Kidney glomerular epithelial cell (primary cell): ENCODE measurements at regions not wholly inside any gene's neighbourhood (a gene's known extent, or its start where the extent isn't known, plus 50 kb on each side); places are given as distances from the start of the nearest gene placed in this dataset.
"Not testable (repeated sequence)": the region's sequence is repeated elsewhere in the genome, so short reads cannot be mapped to it uniquely, and the experiment has no call there.

ENCODE experiments used
- DNase-seq: peaks from one replicate; lab custom pipeline; 2025; lab: John Stamatoyannopoulos, UW

- no peak for DNase-seq
These were observed 98.4 kb upstream of the MAN1A1 start for GRCh38 chr6:119447921-119448320.

DNA sequence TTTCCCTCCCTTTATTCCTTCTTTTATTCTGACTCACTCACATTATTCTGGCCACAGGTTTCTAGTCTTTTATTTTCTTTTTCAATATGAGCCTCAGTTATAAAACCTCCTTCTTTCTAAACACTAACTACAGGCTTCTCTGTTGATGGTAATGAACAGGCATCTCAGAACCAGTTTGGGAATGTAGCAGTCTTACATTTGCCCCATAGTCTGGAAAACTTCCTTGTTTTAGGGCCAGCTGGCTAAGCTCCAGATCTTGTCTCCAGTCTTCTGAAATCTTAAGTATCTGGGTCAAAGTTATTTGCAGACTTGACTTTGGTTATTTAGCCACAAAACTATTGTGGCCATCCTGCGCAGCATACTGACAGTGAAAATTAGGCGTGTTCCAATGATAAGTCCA, 97.0 kb upstream of the MAN1A1 start:
- no peak for DNase-seq

- no peak for DNase-seq
These were observed 96.6 kb upstream of the MAN1A1 start for GRCh38 chr6:119446115-119446554.

DNA sequence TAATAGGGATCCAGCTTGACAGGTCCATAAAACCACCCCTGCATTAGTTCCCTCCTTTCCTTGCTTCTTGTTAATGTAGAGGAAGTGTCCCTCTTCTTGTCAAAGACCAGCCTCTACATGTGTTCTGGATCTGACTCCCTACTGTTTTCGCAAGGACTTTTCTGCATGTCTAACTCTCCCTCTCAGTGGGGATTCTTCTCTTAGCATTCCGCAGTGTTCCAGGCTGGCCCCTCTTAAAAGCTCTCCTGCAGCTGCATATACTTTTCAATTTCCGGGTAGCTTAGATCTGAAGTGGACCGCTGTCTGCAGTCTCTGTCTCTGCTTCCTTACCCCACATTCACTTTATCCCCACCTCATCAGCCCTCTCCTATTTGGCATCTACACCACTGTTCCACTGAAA, 96.1 kb upstream of the MAN1A1 start:
- DNase-seq, result no peak

DNA sequence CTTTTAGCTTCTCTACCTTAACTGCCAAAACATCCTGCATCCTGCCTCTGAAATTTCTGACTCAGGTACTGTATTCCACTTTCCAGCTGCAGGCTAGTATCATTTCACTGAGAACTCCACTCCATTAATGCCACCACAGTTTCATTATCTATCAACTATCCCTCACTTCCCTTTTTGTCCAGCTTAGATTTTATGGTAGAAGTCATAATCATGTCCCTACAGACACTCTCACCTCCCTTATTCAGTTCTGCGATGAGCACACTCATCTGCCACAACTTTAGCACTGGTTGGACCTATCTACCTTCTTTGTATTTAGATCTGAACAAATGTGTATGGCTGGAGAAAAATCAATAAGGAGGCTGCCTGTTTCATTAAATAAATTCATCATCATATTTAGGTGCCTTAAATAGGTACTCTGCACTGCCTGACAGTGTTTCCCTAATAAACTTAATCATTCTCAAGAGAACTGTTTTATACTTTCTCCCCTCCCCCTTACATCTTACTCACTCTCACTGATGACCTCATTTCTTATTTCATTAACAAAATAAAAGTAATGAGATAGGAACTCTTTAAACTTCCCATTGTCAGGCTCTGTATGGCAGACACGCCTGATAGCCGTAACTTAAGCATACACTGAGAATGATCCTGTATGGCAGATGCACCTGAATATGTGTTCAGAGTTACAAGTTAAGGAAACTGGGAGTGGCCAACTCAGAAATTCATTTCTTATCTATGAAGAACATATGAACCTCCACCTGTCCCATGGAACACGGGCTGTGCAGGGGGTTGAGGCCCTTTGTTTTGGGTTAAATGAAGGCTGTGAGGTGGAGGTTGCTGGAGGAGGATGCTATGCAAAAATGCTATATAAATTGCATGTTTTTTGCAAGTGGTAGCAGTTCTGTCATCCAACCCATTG, 95.3 kb upstream of the MAN1A1 start:
- DNase-seq, result no peak

GRCh38 chr6:119443993-119444641, 94.6 kb upstream of the MAN1A1 start:
- DNase-seq, result no peak

GRCh38 chr6:119442776-119443184, 93.2 kb upstream of the MAN1A1 start:
- no peak for DNase-seq

DNA sequence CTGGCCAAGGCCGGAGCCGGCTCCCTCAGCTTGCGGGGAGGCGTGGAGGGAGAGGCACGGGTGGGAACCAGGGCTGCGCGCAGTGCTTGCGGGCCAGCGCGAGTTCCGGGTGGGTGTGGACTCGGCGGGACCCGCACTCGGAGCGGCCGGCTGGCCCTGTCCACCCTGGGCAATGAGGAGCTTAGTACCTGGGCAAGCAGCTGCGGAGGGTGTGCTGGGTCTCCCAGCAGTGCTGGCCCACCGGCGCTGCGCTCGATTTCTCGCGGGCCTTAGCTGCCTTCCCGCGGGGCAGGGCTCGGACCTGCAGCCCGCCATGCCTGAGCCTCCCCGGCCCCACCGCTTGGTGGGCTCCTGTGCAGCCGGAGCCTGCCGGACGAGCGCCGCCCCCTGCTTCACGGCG, 91.4 kb upstream of the MAN1A1 start:
- DNase-seq, result no peak

DNA sequence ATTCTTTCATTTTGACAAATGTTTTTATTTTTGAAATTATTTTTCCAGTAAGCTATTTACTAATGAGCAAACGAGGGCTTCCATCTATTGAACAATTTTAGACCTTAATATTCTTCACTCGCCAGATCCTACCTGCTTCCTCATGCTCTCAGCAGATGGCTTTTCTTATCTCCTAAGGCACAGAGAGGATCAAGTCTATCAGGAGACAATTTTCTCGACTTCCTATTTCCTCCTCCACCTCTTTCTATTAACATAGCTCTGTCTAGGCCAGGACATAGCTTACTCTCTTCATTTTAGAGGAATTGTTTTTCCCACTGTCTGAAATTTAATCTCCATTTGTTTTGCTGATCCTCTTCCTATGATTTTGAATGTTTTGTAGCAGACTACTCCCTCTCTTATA, 87.0 kb upstream of the MAN1A1 start:
- DNase-seq, result no peak

DNA sequence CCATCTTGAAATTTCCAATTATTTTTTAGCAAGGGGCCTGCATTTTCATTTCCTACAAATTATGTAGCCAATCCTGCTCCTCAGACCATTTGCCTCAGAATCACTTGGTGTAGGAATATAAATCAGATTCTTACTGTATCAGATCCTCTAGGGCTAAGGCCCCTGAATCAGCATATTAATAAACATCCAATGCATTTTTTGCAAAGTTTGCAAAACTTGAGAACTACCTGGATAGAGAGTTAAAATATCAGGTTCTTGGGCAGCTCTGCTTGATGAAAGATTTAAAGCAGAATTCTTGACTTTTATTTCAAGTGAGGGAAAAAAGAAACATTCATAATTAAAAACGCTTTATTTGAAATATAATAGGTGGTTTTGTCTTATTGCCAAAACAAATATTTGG, 82.2 kb upstream of the MAN1A1 start:
- no peak for DNase-seq

DNA sequence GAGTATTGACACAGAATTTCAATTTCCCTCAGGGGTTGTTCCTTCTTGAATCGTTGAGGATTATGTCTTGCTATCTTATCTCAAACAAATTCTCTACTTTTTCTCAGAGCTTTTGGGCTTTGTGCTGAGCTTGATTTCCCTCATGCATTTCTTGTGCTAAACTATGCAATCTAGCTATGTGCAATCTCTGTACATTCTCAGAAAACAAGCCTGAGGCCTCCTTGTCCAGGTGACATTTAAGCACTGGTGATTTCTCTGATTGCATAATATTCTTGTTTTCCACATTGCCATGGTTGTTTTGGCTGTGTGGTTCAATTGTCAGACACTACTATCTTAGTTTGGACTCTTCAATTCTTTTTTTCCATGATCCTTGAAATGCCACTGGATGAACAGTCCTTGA, 81.2 kb upstream of the MAN1A1 start:
- DNase-seq, result no peak

- no peak for DNase-seq
These were observed 79.1 kb upstream of the MAN1A1 start for GRCh38 chr6:119428633-119429032.

DNA sequence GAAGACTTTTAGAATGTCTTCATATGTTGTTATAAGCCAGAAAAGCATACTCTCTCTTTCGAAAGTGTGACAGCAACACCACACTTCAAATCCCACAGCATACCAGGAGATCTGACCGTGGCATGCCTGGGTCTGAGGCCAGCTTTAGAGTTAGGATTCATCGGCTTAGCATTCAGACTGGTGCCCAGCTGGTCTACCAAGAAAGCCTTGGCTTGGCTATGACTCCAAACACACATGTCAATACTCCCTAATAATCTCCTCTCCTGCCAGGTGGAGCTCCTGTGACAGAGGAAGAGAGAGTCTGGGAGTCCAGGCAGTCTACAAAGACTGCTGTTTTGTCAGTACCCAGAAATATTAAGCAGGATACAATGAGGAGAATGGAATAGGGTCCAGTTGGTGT, 77.1 kb upstream of the MAN1A1 start:
- no peak for DNase-seq

DNA sequence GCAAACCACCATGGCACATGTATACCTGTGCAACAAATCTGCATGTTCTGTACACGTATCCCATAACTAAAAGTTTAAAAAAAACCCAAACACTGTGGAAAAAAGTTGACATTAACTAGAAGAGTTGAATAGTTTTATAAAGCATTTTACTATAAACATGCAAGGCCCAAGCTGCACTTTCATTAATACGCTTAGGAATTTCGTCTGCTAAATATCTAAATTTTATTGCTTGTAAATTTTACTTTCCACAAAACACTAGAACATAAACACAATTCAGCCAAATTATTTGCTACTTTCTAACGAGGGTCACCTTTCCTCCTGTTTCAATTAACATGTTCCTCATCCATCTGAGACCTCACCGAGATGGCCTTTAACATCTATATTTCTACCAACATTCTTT, 74.4 kb upstream of the MAN1A1 start:
- no peak for DNase-seq

GRCh38 chr6:119418084-119418483, 68.5 kb upstream of the MAN1A1 start:
- DNase-seq, result not testable (repeated sequence)

GRCh38 chr6:119407156-119407555, 57.6 kb upstream of the MAN1A1 start:
- no peak for DNase-seq

DNA sequence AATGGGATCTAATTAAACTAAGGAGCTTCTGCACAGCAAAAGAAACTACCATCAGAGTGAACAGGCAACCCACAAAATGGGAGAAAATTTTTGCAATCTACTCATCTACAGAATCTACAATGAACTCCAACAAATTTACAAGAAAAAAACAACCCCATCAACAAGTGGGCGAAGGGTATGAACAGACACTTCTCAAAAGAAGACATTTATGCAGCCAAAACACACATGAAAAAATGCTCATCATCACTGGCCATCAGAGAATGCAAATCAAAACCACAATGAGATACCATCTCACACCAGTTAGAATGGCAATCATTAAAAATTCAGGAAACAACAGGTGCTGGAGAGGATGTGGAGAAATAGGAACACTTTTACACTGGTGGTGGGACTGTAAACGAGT, 55.6 kb upstream of the MAN1A1 start:
- not testable (repeated sequence) for DNase-seq
